Loucy (cell line): ENCODE measurements at regions not wholly inside any gene's neighbourhood (a gene's known extent, or its start where the extent isn't known, plus 50 kb on each side); places are given as distances from the start of the nearest gene placed in this dataset.

Experiments used
- H2AFZ ChIP-seq: fragments of 200-600 bp; sonication (generic); 2 replicates; pipeline ENCODE4 v1.6.0; 2016; ENCODE audit warnings: antibody characterized with exemption, mild to moderate bottlenecking, low read length, moderate library complexity
- H3F3A ChIP-seq: fragments of 200-600 bp; 2 replicates; pipeline ENCODE4 v1.6.0; 2016; ENCODE audit warnings: antibody characterized with exemption, low read depth, mild to moderate bottlenecking
- H3K27me3 ChIP-seq: fragments of 200-600 bp; sonication (generic); 2 replicates; pipeline ENCODE4 v1.6.1; 2014; ENCODE audit warnings: low read length, mild to moderate bottlenecking; ENCODE audit not compliant: insufficient read depth, poor library complexity, severe bottlenecking
- H3K36me3 ChIP-seq: fragments of 200-600 bp; sonication (generic); 2 replicates; pipeline ENCODE4 v1.6.1; 2016; ENCODE audit warnings: low read length; ENCODE audit not compliant: insufficient read depth
- H3K4me1 ChIP-seq: fragments of 200-600 bp; sonication (generic); 2 replicates; pipeline ENCODE4 v1.5.1; 2014; ENCODE audit warnings: low read length, mild to moderate bottlenecking; ENCODE audit not compliant: insufficient read depth, poor library complexity, severe bottlenecking
- H3K4me2 ChIP-seq: fragments of 200-600 bp; sonication (generic); 2 replicates; pipeline ENCODE4 v1.6.0; 2014; ENCODE audit warnings: antibody characterized with exemption, low read length, low read depth, mild to moderate bottlenecking; ENCODE audit not compliant: poor library complexity, severe bottlenecking
- H3K4me3 ChIP-seq: fragments of 200-600 bp; sonication (generic); 2 replicates; pipeline ENCODE4 v1.5.1; 2014; ENCODE audit warnings: low read length, mild to moderate bottlenecking, mixed read lengths; ENCODE audit not compliant: poor library complexity, severe bottlenecking
- H3K79me2 ChIP-seq: fragments of 200-600 bp; sonication (generic); 2 replicates; pipeline ENCODE4 v1.6.1; 2014; ENCODE audit warnings: low read length; ENCODE audit not compliant: insufficient read depth
- H3K9ac ChIP-seq: fragments of 200-600 bp; sonication (generic); 2 replicates; pipeline ENCODE4 v1.6.0; 2014; ENCODE audit warnings: mild to moderate bottlenecking, low read depth, low read length, moderate library complexity; ENCODE audit not compliant: poor library complexity, severe bottlenecking
- H3K9me2 ChIP-seq: fragments of 200-600 bp; sonication (generic); replicated peaks from 2 replicates; pipeline ENCODE4 v1.6.1; 2016; ENCODE audit warnings: low read depth, low read length, mixed read lengths
- H3K9me3 ChIP-seq: fragments of 200-600 bp; sonication (generic); 2 replicates; pipeline ENCODE4 v1.6.1; 2014; ENCODE audit warnings: mild to moderate bottlenecking, antibody characterized with exemption, low read length, low read depth; ENCODE audit not compliant: insufficient read depth
- H4K20me1 ChIP-seq: fragments of 200-600 bp; sonication (generic); 2 replicates; pipeline ENCODE4 v1.6.0; 2014; ENCODE audit warnings: antibody characterized with exemption, low read length, mild to moderate bottlenecking; ENCODE audit not compliant: insufficient read depth, poor library complexity, severe bottlenecking
- CTCF ChIP-seq: fragments of 200-600 bp; sonication (generic); conservative IDR thresholded peaks from 2 replicates; pipeline ENCODE4 v1.5.1; 2014; ENCODE audit warnings: mild to moderate bottlenecking, antibody characterized with exemption, low read length
- EZH2phosphoT487 ChIP-seq: fragments of 200-600 bp; IDR thresholded peaks from 2 replicates; pipeline ENCODE4 v1.6.1; 2018; ENCODE audit warnings: antibody characterized with exemption, mild to moderate bottlenecking, moderate library complexity, borderline replicate concordance

GRCh38 chr3:10561946-10562560, 56.7 kb upstream of the ATP2B2 start:
- Histone ChIP-seq H4K20me1 (no peaks in the 10 kb centered on the region), H3K36me3 (no peaks in the 10 kb centered on the region), H3K9me2 (no peaks in the 10 kb centered on the region), H3K4me2 (no peak overlapping the region), H3K4me1 (no peaks in the 10 kb centered on the region), H3K9me3 (no peaks in the 10 kb centered on the region), H3K9ac (no peak overlapping the region), H3K27me3 (no peaks in the 10 kb centered on the region), H3F3A (no peaks in the 10 kb centered on the region), H3K4me3 (no peak overlapping the region), H3K79me2 (no peaks in the 10 kb centered on the region), H2AFZ (no peak overlapping the region)
- TF ChIP-seq EZH2phosphoT487 (no peak), CTCF (no peak)

- no peaks in the 10 kb centered on the region for H3K27me3 ChIP-seq
- no peaks in the 10 kb centered on the region for H3K79me2 ChIP-seq
- H3K4me3 ChIP-seq = no peak overlapping the region
- no peaks in the 10 kb centered on the region for H3K36me3 ChIP-seq
- H3K9me2 ChIP-seq = no peaks in the 10 kb centered on the region
- no peaks in the 10 kb centered on the region for H3K9me3 ChIP-seq
- TF ChIP-seq EZH2phosphoT487 (no peak), CTCF (no peak)
- no peaks in the 10 kb centered on the region for H3K4me1 ChIP-seq
- no peak overlapping the region for H3K9ac ChIP-seq
- H4K20me1 ChIP-seq = no peaks in the 10 kb centered on the region
- H2AFZ ChIP-seq = no peak overlapping the region
- no peak overlapping the region for H3K4me2 ChIP-seq
- no peaks in the 10 kb centered on the region for H3F3A ChIP-seq
These were observed 58.0 kb upstream of the ATP2B2 start for GRCh38 chr3:10563396-10563795.

- Histone ChIP-seq H3K9ac (no peak overlapping the region), H2AFZ (no peak overlapping the region), H3K9me2 (no peaks in the 10 kb centered on the region), H3K27me3 (no peaks in the 10 kb centered on the region), H3K4me2 (no peak overlapping the region), H4K20me1 (no peaks in the 10 kb centered on the region), H3F3A (no peaks in the 10 kb centered on the region), H3K9me3 (no peaks in the 10 kb centered on the region), H3K79me2 (no peaks in the 10 kb centered on the region), H3K4me1 (no peaks in the 10 kb centered on the region), H3K36me3 (no peaks in the 10 kb centered on the region), H3K4me3 (no peak overlapping the region)
- TF ChIP-seq EZH2phosphoT487 (no peak), CTCF (no peak)
These were observed 60.4 kb upstream of the ATP2B2 start for GRCh38 chr3:10565814-10566213.
